ENCODE measurements at regions not wholly inside any gene's neighbourhood (a gene's known extent, or its start where the extent isn't known, plus 50 kb on each side); places are given as distances from the start of the nearest gene placed in this dataset.

GRCh38 chr10:50991456-50992355 lies 82.6 kb upstream of the PRKG1 start:
- WGBS (ENCODE audit: insufficient coverage, low coverage, missing lambda C conversion rate) = 8% methylated on average over 60 of the region's 72 CpGs
- peaks cover 0 to 8% of the 10 kb centered on the region in 2 experiments; a peak in 1 of 5 replicates for H3K4me1 ChIP-seq (replicated peaks in 1 of 2; ENCODE audit: control insufficient read depth in 2 of 2, insufficient read depth in 2 of 2, low read length in 2 of 2)
- CTCF ChIA-PET (ENCODE audit: low intra/inter-chr PET ratio) = no interaction called here
- FAIRE-seq (no peak), DNase-seq (ENCODE audit: extremely low read depth in 1 of 4, low spot score in 3 of 4) (no peak), ATAC-seq (peak; percentile 21; the same call in 1 of the 3 replicates)
- no TSS peak for BruUV-seq (replicated peaks)
- no peak overlapping the region for H3K4me3 ChIP-seq
- H3K27ac ChIP-seq (ENCODE audit: extremely low read depth, low read depth, low read length) = no peak overlapping the region
- intact Hi-C loops (cut with micrococcal nuclease) (no loop called here), in situ Hi-C loops (cut with MboI) (no loop called here)
- no peaks in the 10 kb centered on the region for H3K36me3 ChIP-seq (ENCODE audit: control insufficient read depth, insufficient read depth, low read length)
- no peaks in the 10 kb centered on the region for H3K9me3 ChIP-seq (replicated peaks; ENCODE audit: control insufficient read depth, insufficient read depth, low read depth, low read length)
- H4K20me1 ChIP-seq (replicated peaks; ENCODE audit: control insufficient read depth, insufficient read depth, low read length) = no peaks in the 10 kb centered on the region
- H3K4me2 ChIP-seq (ENCODE audit: insufficient read depth, low read length) = no peak overlapping the region
- no peak overlapping the region for H2AFZ ChIP-seq (ENCODE audit: low read depth, low read length)
- H3K9me1 ChIP-seq (ENCODE audit: control insufficient read depth, insufficient read depth, low read length) = no peaks in the 10 kb centered on the region
- H3K79me2 ChIP-seq (ENCODE audit: control insufficient read depth, insufficient read depth, low read length) = no peaks in the 10 kb centered on the region
- H3K9ac ChIP-seq (ENCODE audit: insufficient read depth in 1 of 2, low read depth in 2 of 2, low read length in 2 of 2) = no peak overlapping the region
- POLR2A ChIA-PET = no interaction called here
- peaks cover 9 to 19% of the 10 kb centered on the region in 2 experiments; a peak in 4 of 5 replicates for H3K27me3 ChIP-seq (ENCODE audit: control insufficient read depth in 2 of 2, insufficient read depth in 2 of 2, low read length in 2 of 2)
- TF ChIP-seq ZC3H8 (IDR thresholded peaks at IDR 0.05) = no peak
- TF ChIP-seq SMAD3 (CRISPR knock-in tag; conservative IDR thresholded peaks at IDR 0.05) = no peak
- no peak for TF ChIP-seq ZNF764 (CRISPR knock-in tag; IDR thresholded peaks at IDR 0.05; ENCODE audit: low read depth)
- no peak for TF ChIP-seq HIVEP1 (CRISPR knock-in tag; IDR thresholded peaks at IDR 0.05)

DNA sequence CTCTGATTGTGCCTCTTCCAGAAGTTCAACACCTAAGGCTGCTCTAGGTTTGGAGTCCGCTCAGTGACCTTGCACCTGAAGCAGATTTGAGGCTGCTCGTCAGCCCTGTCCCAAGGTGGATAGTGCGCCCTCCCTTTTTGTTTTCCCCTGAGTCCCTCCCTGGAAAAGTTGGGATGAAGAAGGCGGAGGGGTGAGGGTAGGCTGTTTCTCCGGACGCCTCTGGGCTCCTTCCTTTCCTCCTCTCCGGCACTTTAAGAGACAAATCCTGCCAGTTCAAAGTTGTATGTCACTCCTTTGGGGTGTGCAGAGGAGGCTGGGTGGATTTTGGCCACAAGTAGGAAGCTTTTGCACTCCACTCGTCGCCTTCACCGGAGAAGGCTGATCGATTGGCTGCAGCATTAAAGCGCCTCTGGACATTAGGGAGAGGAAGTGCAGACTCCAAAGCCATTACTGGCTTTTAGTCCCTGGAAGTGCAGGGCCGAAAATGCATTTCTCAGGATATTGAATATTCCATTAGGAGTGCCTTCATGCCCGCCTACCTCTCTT lies 81.9 kb upstream of the PRKG1 start:
- DNase-seq (ENCODE audit: extremely low read depth in 1 of 4, low spot score in 3 of 4) (no peak), ATAC-seq (no peak), FAIRE-seq (no peak)
- Histone ChIP-seq H3K9ac (ENCODE audit: insufficient read depth in 1 of 2, low read depth in 2 of 2, low read length in 2 of 2) (no peak overlapping the region), H3K4me3 (no peak overlapping the region), H3K9me3 (replicated peaks; ENCODE audit: control insufficient read depth, insufficient read depth, low read depth, low read length) (no peaks in the 10 kb centered on the region), H3K27me3 (ENCODE audit: control insufficient read depth in 2 of 2, insufficient read depth in 2 of 2, low read length in 2 of 2) (peaks cover 9 to 19% of the 10 kb centered on the region in 2 experiments; a peak in 4 of 5 replicates), H3K9me1 (ENCODE audit: control insufficient read depth, insufficient read depth, low read length) (no peaks in the 10 kb centered on the region), H3K4me2 (ENCODE audit: insufficient read depth, low read length) (no peak overlapping the region), H4K20me1 (replicated peaks; ENCODE audit: control insufficient read depth, insufficient read depth, low read length) (no peaks in the 10 kb centered on the region), H3K79me2 (ENCODE audit: control insufficient read depth, insufficient read depth, low read length) (no peaks in the 10 kb centered on the region), H3K4me1 (replicated peaks in 1 of 2; ENCODE audit: control insufficient read depth in 2 of 2, insufficient read depth in 2 of 2, low read length in 2 of 2) (peaks cover 0 to 8% of the 10 kb centered on the region in 2 experiments; a peak in 1 of 5 replicates), H2AFZ (ENCODE audit: low read depth, low read length) (no peak overlapping the region), H3K36me3 (ENCODE audit: control insufficient read depth, insufficient read depth, low read length) (no peaks in the 10 kb centered on the region), H3K27ac (ENCODE audit: extremely low read depth, low read depth, low read length) (no peak overlapping the region)
- in situ Hi-C loops (cut with MboI) = no loop called here
- intact Hi-C loops (cut with micrococcal nuclease) = no loop called here
- CTCF ChIA-PET (ENCODE audit: low intra/inter-chr PET ratio) = no interaction called here
- POLR2A ChIA-PET = no interaction called here
- BruUV-seq (replicated peaks) = no TSS peak
- WGBS (ENCODE audit: insufficient coverage, low coverage, missing lambda C conversion rate) = 0% methylated on average over 13 of the region's 14 CpGs
- TF ChIP-seq MCM2 (IDR thresholded peaks at IDR 0.05; ENCODE audit: low read depth) = no peak
- TF ChIP-seq EHMT2 (IDR thresholded peaks at IDR 0.05) = no peak
- TF ChIP-seq USF2 (CRISPR knock-in tag; IDR thresholded peaks at IDR 0.05) = no peak
- no peak for TF ChIP-seq TRIM25 (IDR thresholded peaks at IDR 0.05; ENCODE audit: borderline replicate concordance)
- no peak for TF ChIP-seq ZNF707 (CRISPR knock-in tag; conservative IDR thresholded peaks at IDR 0.05)
- no peak for TF ChIP-seq E4F1 (CRISPR knock-in tag; IDR thresholded peaks at IDR 0.05; ENCODE audit: borderline replicate concordance)
